Activated naive CD8-positive, alpha-beta T cell treated with anti-CD3 and anti-CD28 coated beads for 36 hours (primary cell): ENCODE measurements at regions not wholly inside any gene's neighbourhood (a gene's known extent, or its start where the extent isn't known, plus 50 kb on each side); places are given as distances from the start of the nearest gene placed in this dataset.

Experiments used
- DNase-seq: peaks from one replicate; pipeline ENCODE4 v3.0.0; 2021
- H3K27ac Mint-ChIP-seq: one replicate; pipeline ENCODE4 v1.8.0; 2022; ENCODE audit warnings: mild to moderate bottlenecking, moderate library complexity, mixed read lengths
- H3K27me3 Mint-ChIP-seq: one replicate; pipeline ENCODE4 v1.8.0; 2022; ENCODE audit warnings: mild to moderate bottlenecking, mixed read lengths
- H3K36me3 Mint-ChIP-seq: one replicate; pipeline ENCODE4 v1.8.0; 2021; ENCODE audit warnings: mild to moderate bottlenecking, mixed read lengths
- H3K4me1 Mint-ChIP-seq: one replicate; pipeline ENCODE4 v1.8.0; 2021; ENCODE audit warnings: mixed read lengths
- H3K4me3 Mint-ChIP-seq: one replicate; pipeline ENCODE4 v1.8.0; 2022; ENCODE audit warnings: mild to moderate bottlenecking, moderate library complexity, mixed read lengths
- H3K9me3 Mint-ChIP-seq: one replicate; pipeline ENCODE4 v1.8.0; 2022; ENCODE audit warnings: mixed read lengths

DNA sequence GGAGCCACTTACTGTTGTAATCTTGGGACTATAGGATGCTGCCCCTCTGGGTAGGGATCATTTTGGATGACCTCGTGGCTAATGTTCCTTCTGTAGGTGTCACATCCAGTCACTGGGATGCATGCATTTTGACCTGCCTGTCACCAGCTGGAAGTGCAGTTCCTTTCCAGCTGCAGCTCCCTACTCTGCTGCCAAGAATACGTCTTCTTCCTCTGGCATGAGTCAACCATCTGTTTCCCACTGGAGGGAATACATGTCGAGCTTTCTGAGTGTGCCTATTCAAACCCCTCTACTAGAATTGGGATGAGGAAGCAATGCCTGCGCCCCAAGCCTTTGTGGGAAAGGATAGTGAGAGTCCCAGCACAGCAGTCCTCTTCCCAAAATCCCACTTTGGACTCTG, 415.5 kb upstream of the ADAMTS5 start:
- H3K9me3 Mint-ChIP-seq, result no peaks in the 10 kb centered on the region
- no peaks in the 10 kb centered on the region for H3K36me3 Mint-ChIP-seq
- H3K27ac Mint-ChIP-seq, result no peak overlapping the region
- H3K4me3 Mint-ChIP-seq, result no peak overlapping the region
- DNase-seq, result no peak
- no peaks in the 10 kb centered on the region for H3K4me1 Mint-ChIP-seq
- no peaks in the 10 kb centered on the region for H3K27me3 Mint-ChIP-seq

DNA sequence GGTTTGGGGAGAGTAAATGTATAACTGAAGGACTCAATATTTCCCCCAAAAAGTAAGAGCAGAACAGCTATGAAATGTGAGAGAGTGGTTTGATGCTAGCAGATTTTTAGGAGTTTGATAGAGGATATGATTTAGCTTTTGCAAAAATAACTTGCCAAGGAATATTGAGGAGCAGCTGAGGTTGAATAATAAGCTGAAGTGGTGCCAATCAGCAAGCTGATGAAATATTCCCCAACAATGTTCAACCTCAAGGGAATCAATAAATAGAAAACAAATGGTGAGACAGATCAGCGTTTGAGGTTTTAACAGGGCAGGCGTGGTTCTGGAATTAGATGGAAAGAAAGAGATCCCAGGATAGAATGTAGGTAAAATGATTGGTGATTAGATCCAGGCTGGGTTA, 413.4 kb upstream of the ADAMTS5 start:
- Mint-ChIP-seq H3K27me3 (no peaks in the 10 kb centered on the region), H3K4me3 (no peak overlapping the region), H3K9me3 (no peaks in the 10 kb centered on the region), H3K4me1 (no peaks in the 10 kb centered on the region), H3K27ac (no peak overlapping the region), H3K36me3 (no peaks in the 10 kb centered on the region)
- DNase-seq, result no peak

DNA sequence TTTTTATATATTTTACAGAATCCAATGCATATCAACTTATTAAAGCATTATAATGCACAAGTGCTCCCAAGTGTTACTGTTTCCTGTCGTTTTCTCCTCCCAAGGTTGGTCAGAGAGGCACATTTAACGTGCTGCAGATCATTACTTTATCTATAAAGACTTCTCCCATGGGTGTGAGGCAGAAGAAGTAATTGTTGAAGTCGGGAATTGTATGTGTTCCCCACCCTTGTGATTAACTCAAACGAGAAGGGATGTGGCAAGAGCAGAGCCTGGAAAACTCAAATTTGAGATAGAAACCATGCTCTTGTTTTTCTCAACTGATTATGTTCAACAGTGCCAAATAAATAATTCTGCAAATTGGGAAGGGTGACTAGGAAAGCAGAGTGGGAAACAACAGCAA, 412.5 kb upstream of the ADAMTS5 start:
- Mint-ChIP-seq H3K4me1 (no peaks in the 10 kb centered on the region), H3K9me3 (no peaks in the 10 kb centered on the region), H3K27me3 (no peaks in the 10 kb centered on the region)

DNA sequence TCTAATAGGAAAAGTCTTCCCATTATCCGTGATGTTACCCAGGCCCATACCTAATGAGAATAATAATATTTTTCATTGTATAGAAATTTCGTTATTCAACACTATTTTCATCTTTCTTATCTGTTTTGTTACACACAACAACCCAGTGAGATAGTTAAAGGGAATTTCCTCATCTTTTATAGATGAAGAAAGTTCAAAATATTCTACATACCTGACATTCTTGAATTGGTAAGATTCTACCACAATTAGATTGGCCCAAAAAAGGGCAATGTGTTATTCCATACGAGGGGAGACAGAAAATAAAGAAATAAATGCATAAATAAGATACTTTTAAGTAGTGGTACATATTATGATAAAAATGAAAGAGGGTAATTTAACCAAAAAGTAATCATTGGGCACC, 405.5 kb upstream of the ADAMTS5 start:
- DNase-seq, result no peak
- Mint-ChIP-seq H3K27me3 (no peaks in the 10 kb centered on the region), H3K9me3 (no peaks in the 10 kb centered on the region), H3K27ac (no peak overlapping the region), H3K4me1 (no peaks in the 10 kb centered on the region), H3K4me3 (no peak overlapping the region), H3K36me3 (no peaks in the 10 kb centered on the region)

More for the DNA sequence above, 412.5 kb upstream of the ADAMTS5 start:
- H3K36me3 Mint-ChIP-seq, result no peaks in the 10 kb centered on the region
- no peak overlapping the region for H3K27ac Mint-ChIP-seq
- no peak for DNase-seq
- no peak overlapping the region for H3K4me3 Mint-ChIP-seq

- Mint-ChIP-seq H3K36me3 (no peaks in the 10 kb centered on the region), H3K27me3 (no peaks in the 10 kb centered on the region), H3K4me1 (no peaks in the 10 kb centered on the region), H3K4me3 (no peak overlapping the region), H3K9me3 (no peaks in the 10 kb centered on the region), H3K27ac (no peak overlapping the region)
- no peak for DNase-seq
Measured at GRCh38 chr21:27371975-27372331, 405.1 kb upstream of the ADAMTS5 start.

DNA sequence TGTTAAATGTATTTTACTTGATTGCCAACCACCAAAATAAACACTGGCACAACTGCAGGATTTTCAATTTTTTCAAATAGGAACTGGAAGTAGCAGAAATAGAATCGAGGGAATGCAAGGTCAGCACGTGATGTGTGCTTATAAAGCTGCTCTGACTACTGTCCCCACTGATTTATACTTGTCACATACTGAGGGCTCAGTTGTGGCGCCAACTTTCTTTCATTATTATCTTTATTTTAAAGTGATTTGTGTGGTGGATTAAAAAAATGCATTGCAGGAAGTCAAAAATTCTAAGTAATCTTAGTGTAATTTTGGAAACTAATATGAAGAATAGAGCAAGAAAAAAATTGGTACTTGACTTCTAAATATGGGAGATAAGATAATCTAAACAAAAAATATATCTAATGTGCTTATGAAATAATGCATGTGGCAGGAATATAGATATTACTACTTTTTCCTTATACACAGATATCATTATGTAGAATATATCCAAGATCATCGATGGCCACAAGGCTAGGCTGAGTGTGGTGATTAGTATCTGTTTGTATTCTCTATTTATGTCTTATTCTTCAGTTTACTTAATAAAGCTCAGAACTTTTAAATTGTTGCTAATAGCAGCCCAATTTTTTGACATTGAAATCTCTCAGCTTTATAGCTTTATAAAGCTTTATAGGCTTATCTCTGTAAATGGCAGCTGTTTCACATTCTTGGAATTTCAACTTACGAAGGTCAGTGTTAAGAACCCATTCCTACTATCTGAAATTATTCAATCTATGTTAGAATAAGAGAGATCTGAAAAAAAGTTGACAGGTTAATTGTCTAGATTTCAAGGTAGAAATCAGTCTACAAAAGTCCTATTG, 404.5 kb upstream of the ADAMTS5 start:
- no peaks in the 10 kb centered on the region for H3K4me1 Mint-ChIP-seq

GRCh38 chr21:27369978-27370571, 403.2 kb upstream of the ADAMTS5 start:
- H3K27ac Mint-ChIP-seq, result no peak overlapping the region
- H3K4me1 Mint-ChIP-seq, result no peaks in the 10 kb centered on the region
- H3K36me3 Mint-ChIP-seq, result no peaks in the 10 kb centered on the region
- no peak overlapping the region for H3K4me3 Mint-ChIP-seq
- no peaks in the 10 kb centered on the region for H3K27me3 Mint-ChIP-seq
- no peak for DNase-seq
- H3K9me3 Mint-ChIP-seq, result no peaks in the 10 kb centered on the region

More for the DNA sequence above, 404.5 kb upstream of the ADAMTS5 start:
- no peak overlapping the region for H3K4me3 Mint-ChIP-seq
- H3K27ac Mint-ChIP-seq, result no peak overlapping the region
- no peaks in the 10 kb centered on the region for H3K36me3 Mint-ChIP-seq
- H3K27me3 Mint-ChIP-seq, result no peaks in the 10 kb centered on the region
- DNase-seq, result no peak
- no peaks in the 10 kb centered on the region for H3K9me3 Mint-ChIP-seq

GRCh38 chr21:27369234-27369633, 402.3 kb upstream of the ADAMTS5 start:
- H3K27ac Mint-ChIP-seq, result no peak overlapping the region

GRCh38 chr21:27366646-27367235, 399.9 kb upstream of the ADAMTS5 start:
- Mint-ChIP-seq H3K4me1 (no peaks in the 10 kb centered on the region), H3K9me3 (no peaks in the 10 kb centered on the region), H3K27ac (no peak overlapping the region), H3K27me3 (no peaks in the 10 kb centered on the region), H3K36me3 (no peaks in the 10 kb centered on the region), H3K4me3 (no peak overlapping the region)
- no peak for DNase-seq

More at GRCh38 chr21:27369234-27369633, 402.3 kb upstream of the ADAMTS5 start:
- Mint-ChIP-seq H3K36me3 (no peaks in the 10 kb centered on the region), H3K27me3 (no peaks in the 10 kb centered on the region), H3K4me3 (no peak overlapping the region), H3K9me3 (no peaks in the 10 kb centered on the region), H3K4me1 (no peaks in the 10 kb centered on the region)
- DNase-seq, result no peak

- H3K4me3 Mint-ChIP-seq, result no peak overlapping the region
- no peaks in the 10 kb centered on the region for H3K4me1 Mint-ChIP-seq
- no peaks in the 10 kb centered on the region for H3K36me3 Mint-ChIP-seq
- DNase-seq, result no peak
- no peaks in the 10 kb centered on the region for H3K9me3 Mint-ChIP-seq
- no peak overlapping the region for H3K27ac Mint-ChIP-seq
- no peaks in the 10 kb centered on the region for H3K27me3 Mint-ChIP-seq
Measured at GRCh38 chr21:27366036-27366435, 399.1 kb upstream of the ADAMTS5 start.

- no peaks in the 10 kb centered on the region for H3K4me1 Mint-ChIP-seq
- H3K9me3 Mint-ChIP-seq, result no peaks in the 10 kb centered on the region
- no peak overlapping the region for H3K4me3 Mint-ChIP-seq
- no peak for DNase-seq
- no peaks in the 10 kb centered on the region for H3K27me3 Mint-ChIP-seq
- no peaks in the 10 kb centered on the region for H3K36me3 Mint-ChIP-seq
- H3K27ac Mint-ChIP-seq, result no peak overlapping the region
Measured at GRCh38 chr21:27365394-27365793, 398.5 kb upstream of the ADAMTS5 start.

DNA sequence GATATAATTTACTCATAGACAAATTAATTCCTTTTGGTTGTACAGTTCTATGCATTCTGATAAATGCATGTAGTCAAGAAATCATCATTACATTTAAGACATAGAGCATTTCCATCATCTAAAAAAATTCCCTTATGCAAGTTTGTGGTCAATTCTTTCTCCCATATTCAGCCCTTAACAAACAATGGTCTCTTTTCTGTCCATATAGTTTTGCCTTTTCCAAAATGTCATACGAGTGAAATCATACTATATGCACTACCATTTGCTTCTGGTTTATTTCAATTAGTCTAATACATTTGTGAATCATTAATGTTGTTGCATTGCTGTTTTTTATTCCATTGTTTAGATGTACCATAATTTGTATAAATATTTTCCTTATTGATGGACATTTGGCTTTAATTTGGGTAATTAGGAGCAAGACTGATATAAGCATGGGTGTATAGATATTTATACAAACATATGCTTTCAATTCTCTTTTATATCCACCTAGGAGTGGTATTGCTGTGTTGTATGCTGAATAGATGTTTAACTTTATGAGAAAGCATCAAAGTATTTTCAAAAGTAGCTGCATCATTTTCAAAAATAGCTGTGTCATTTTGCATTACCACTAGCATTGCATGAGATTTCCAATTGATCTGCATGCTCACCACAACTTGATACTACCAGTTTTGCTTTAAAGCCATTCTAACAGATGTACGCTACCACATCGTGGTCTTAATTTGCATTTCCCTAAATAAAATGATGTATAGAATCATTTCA, 397.0 kb upstream of the ADAMTS5 start:
- H3K4me3 Mint-ChIP-seq, result no peak overlapping the region
- H3K36me3 Mint-ChIP-seq, result no peaks in the 10 kb centered on the region
- DNase-seq, result no peak
- no peak overlapping the region for H3K27ac Mint-ChIP-seq
- no peaks in the 10 kb centered on the region for H3K27me3 Mint-ChIP-seq
- H3K4me1 Mint-ChIP-seq, result no peaks in the 10 kb centered on the region
- H3K9me3 Mint-ChIP-seq, result no peaks in the 10 kb centered on the region

DNA sequence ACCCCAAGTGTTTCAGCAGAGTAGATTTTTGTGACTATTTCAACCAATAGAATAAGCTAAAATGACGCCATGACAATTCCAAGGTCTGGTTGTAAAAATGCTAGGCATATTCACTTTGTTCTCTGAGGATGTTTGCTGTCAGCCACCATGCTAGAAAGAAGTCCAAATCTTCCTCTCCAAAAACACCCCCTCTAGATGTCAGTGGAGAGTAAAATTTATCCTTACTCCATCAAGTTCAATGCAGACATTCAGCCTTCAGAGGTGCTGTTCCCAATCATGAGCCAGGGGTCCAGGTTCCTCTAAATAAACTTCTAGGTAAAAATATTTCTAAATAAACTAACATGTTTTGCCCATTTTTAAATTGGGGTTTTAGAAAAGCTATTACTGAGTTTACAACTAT, 395.4 kb upstream of the ADAMTS5 start:
- Mint-ChIP-seq H3K27ac (no peak overlapping the region), H3K36me3 (no peaks in the 10 kb centered on the region), H3K27me3 (no peaks in the 10 kb centered on the region), H3K4me3 (no peak overlapping the region), H3K4me1 (no peaks in the 10 kb centered on the region), H3K9me3 (no peaks in the 10 kb centered on the region)
- DNase-seq, result no peak

GRCh38 chr21:27359141-27359540, 392.3 kb upstream of the ADAMTS5 start:
- DNase-seq, result no peak
- no peak overlapping the region for H3K27ac Mint-ChIP-seq
- no peak overlapping the region for H3K4me3 Mint-ChIP-seq
- H3K9me3 Mint-ChIP-seq, result no peaks in the 10 kb centered on the region
- H3K4me1 Mint-ChIP-seq, result no peaks in the 10 kb centered on the region
- H3K36me3 Mint-ChIP-seq, result no peaks in the 10 kb centered on the region
- no peaks in the 10 kb centered on the region for H3K27me3 Mint-ChIP-seq

- H3K4me1 Mint-ChIP-seq, result no peaks in the 10 kb centered on the region
Measured at GRCh38 chr21:27352885-27353284, 386.0 kb upstream of the ADAMTS5 start.

More at GRCh38 chr21:27352885-27353284, 386.0 kb upstream of the ADAMTS5 start:
- H3K27me3 Mint-ChIP-seq, result no peaks in the 10 kb centered on the region
- H3K27ac Mint-ChIP-seq, result no peak overlapping the region
- no peak for DNase-seq
- no peaks in the 10 kb centered on the region for H3K9me3 Mint-ChIP-seq
- no peaks in the 10 kb centered on the region for H3K36me3 Mint-ChIP-seq
- H3K4me3 Mint-ChIP-seq, result no peak overlapping the region
